Cardiac fibroblast (primary cell): ENCODE measurements at regions not wholly inside any gene's neighbourhood (a gene's known extent, or its start where the extent isn't known, plus 50 kb on each side); places are given as distances from the start of the nearest gene placed in this dataset.

Experiments
- DNase-seq, 2 donors: peaks; one replicate each; pipeline versions ENCODE4 v3.0.0 to v3.0.0-alpha.2; 2010; ENCODE audit warnings: low read depth in 2 of 2
- H3K4me3 ChIP-seq, 2 donors: replicated peaks in 1 of 2; 1 replicate in 1 of 2; 2 replicates in 1 of 2; pipeline ENCODE4 v1.5.1; 2011; ENCODE audit warnings: low read depth in 2 of 2, low read length in 2 of 2, mild to moderate bottlenecking in 2 of 2, moderate library complexity in 1 of 2
- CTCF ChIP-seq: IDR thresholded peaks from one replicate; pipeline ENCODE4 v1.5.1; 2011; ENCODE audit warnings: low read depth, mild to moderate bottlenecking, low read length, inconsistent platforms

GRCh38 chr15:96066852-96067495 is 263.5 kb upstream of the NR2F2 start:
- no peak overlapping the region for H3K4me3 ChIP-seq
- TF ChIP-seq CTCF: no peak
- DNase-seq: no peak

GRCh38 chr15:96067677-96068076 is 262.8 kb upstream of the NR2F2 start:
- DNase-seq: no peak
- TF ChIP-seq CTCF: no peak
- H3K4me3 ChIP-seq: no peak overlapping the region

- no peak for TF ChIP-seq CTCF
- H3K4me3 ChIP-seq: no peak overlapping the region
- DNase-seq: no peak
Measured at GRCh38 chr15:96068897-96069296, 261.6 kb upstream of the NR2F2 start.

GRCh38 chr15:96070636-96071035 is 259.9 kb upstream of the NR2F2 start:
- no peak for TF ChIP-seq CTCF
- no peak overlapping the region for H3K4me3 ChIP-seq
- DNase-seq: no peak

GRCh38 chr15:96072821-96073220 is 257.7 kb upstream of the NR2F2 start:
- no peak for TF ChIP-seq CTCF
- H3K4me3 ChIP-seq: no peak overlapping the region
- DNase-seq: no peak

GRCh38 chr15:96073908-96074307 is 256.6 kb upstream of the NR2F2 start:
- TF ChIP-seq CTCF: no peak
- no peak overlapping the region for H3K4me3 ChIP-seq
- DNase-seq: no peak

- H3K4me3 ChIP-seq: no peak overlapping the region
- no peak for TF ChIP-seq CTCF
- no peak for DNase-seq
Measured at GRCh38 chr15:96075895-96076294, 254.6 kb upstream of the NR2F2 start.
